Transverse colon (tissue), 4 donors: ENCODE measurements at regions not wholly inside any gene's neighbourhood (a gene's known extent, or its start where the extent isn't known, plus 50 kb on each side); places are given as distances from the start of the nearest gene placed in this dataset.

ENCODE experiments used
- DNase-seq: peaks from one replicate; pipeline ENCODE4 v3.0.0-alpha.2; 2019
- H3K27ac ChIP-seq, 4 donors: fragments of 200-600 bp; sonication (generic); 2 replicates each; pipeline ENCODE4 v1.5.1; 2016 to 2018; ENCODE audit warnings: inconsistent platforms in 4 of 4
- H3K27me3 ChIP-seq: fragments of 200-600 bp; sonication (generic); 2 replicates; pipeline ENCODE4 v1.5.1; 2017; ENCODE audit warnings: inconsistent platforms
- H3K36me3 ChIP-seq, 4 donors: fragments of 200-600 bp; sonication (generic); 2 replicates each; pipeline ENCODE4 v1.5.1; 2017 to 2019; ENCODE audit warnings: inconsistent platforms in 4 of 4
- H3K4me1 ChIP-seq, 4 donors: fragments of 200-600 bp; sonication (generic); 2 replicates each; pipeline ENCODE4 v1.5.1; 2017 to 2020; ENCODE audit warnings: inconsistent platforms in 4 of 4
- H3K4me3 ChIP-seq, 4 donors: fragments of 200-600 bp; sonication (generic); 1 replicate in 1 of 4; 2 replicates in 3 of 4; pipeline versions ENCODE4 v1.5.1 to v1.6.1; 2017 to 2019; ENCODE audit warnings: inconsistent platforms in 4 of 4
- H3K9me3 ChIP-seq, 2 donors: fragments of 200-600 bp; sonication (generic); 2 replicates each; pipeline ENCODE4 v1.5.1; 2017 to 2019; ENCODE audit warnings: inconsistent platforms in 2 of 2
- EP300 ChIP-seq: sonication (generic); formaldehyde crosslinking; IDR thresholded peaks from one replicate; pipeline ENCODE4 v1.6.1; 2017; ENCODE audit warnings: antibody characterized with exemption, low read depth
- POLR2A ChIP-seq: fragments of 450-650 bp; IDR thresholded peaks from one replicate; pipeline ENCODE4 v1.6.1; 2016; ENCODE audit warnings: antibody characterized with exemption, mild to moderate bottlenecking, moderate library complexity
- POLR2AphosphoS5 ChIP-seq, 3 donors: sonication (generic); formaldehyde crosslinking; IDR thresholded peaks; one replicate each; pipeline ENCODE4 v1.6.1; 2016; ENCODE audit warnings: antibody characterized with exemption in 3 of 3
- WGBS, 2 donors: methylation state at CpG; one replicate each; pipeline ENCODE4 v1.1.5; 2018; ENCODE audit warnings: low coverage in 1 of 2; 5-methylcytosine and 5-hydroxymethylcytosine counted together
- in situ Hi-C, 4 donors: fragments of 200-750 bp; cut with MboI; loops; one replicate each; pipeline versions ENCODE4 v1.15.0 to v1.15.1; 2017; ENCODE audit warnings: low sequenced_read_pairs in 3 of 4, low pct_ligation_motif_present in 1 of 4, low pct_unique_long_range_greater_than_20kb in 1 of 4
- intact Hi-C: fragments of 100-400 bp; cut with DNase I; formaldehyde crosslinking; loops from one replicate; pipeline ENCODE4 v1.15.1; 2023; ENCODE audit warnings: low total_unique reads
- TF ChIP-seq, protein P1 (sequence below), 5 experiments: fragments of 200-600 bp in 3 of 5; fragments of 450-650 bp in 2 of 5; sonication (generic) in 3 of 5; IDR thresholded peaks; 1 replicate in 2 of 5; 2 replicates in 3 of 5; pipeline ENCODE4 v1.5.1; 2016 to 2017; ENCODE audit warnings: antibody characterized with exemption in 5 of 5, inconsistent platforms in 3 of 5, mild to moderate bottlenecking in 2 of 5, moderate library complexity in 1 of 5

DNA sequence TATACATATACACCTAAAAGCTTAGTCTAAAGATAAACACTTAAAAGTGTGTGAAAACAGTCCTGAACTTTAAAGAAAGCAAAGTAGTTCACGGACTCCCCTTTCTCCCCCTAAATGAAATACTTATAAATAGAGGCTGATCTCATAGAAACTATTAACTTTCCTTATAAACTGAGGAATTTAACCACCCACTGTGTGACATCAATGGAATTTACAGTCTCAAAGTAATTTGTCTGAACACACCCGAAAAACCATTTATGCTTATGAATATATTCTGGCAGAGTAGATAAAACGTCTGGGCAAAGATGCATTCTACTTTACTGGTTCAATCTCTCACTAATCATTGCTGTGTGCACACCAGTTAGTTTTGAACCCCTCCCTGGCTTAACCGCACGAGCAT is 181.8 kb upstream of the DGKB start:
- in situ Hi-C loops (no loop called here), intact Hi-C loops (no loop called here)
- no peaks in the 10 kb centered on the region for H3K36me3 ChIP-seq
- H3K27me3 ChIP-seq = no peaks in the 10 kb centered on the region
- H3K9me3 ChIP-seq = no peaks in the 10 kb centered on the region
- no peak for DNase-seq
- H3K4me3 ChIP-seq = no peak overlapping the region
- TF ChIP-seq EP300 (no peak), POLR2A (no peak), POLR2AphosphoS5 (IDR thresholded peaks at IDR 0.05) (no peak)
- TF ChIP-seq, protein P1, sequence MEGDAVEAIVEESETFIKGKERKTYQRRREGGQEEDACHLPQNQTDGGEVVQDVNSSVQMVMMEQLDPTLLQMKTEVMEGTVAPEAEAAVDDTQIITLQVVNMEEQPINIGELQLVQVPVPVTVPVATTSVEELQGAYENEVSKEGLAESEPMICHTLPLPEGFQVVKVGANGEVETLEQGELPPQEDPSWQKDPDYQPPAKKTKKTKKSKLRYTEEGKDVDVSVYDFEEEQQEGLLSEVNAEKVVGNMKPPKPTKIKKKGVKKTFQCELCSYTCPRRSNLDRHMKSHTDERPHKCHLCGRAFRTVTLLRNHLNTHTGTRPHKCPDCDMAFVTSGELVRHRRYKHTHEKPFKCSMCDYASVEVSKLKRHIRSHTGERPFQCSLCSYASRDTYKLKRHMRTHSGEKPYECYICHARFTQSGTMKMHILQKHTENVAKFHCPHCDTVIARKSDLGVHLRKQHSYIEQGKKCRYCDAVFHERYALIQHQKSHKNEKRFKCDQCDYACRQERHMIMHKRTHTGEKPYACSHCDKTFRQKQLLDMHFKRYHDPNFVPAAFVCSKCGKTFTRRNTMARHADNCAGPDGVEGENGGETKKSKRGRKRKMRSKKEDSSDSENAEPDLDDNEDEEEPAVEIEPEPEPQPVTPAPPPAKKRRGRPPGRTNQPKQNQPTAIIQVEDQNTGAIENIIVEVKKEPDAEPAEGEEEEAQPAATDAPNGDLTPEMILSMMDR (IDR thresholded peaks at IDR 0.05) = no peak
- no peaks in the 10 kb centered on the region for H3K4me1 ChIP-seq
- 56 to 65% methylated on average over 5 of the region's 5 CpGs for WGBS, 2 donors
- H3K27ac ChIP-seq = no peak overlapping the region

DNA sequence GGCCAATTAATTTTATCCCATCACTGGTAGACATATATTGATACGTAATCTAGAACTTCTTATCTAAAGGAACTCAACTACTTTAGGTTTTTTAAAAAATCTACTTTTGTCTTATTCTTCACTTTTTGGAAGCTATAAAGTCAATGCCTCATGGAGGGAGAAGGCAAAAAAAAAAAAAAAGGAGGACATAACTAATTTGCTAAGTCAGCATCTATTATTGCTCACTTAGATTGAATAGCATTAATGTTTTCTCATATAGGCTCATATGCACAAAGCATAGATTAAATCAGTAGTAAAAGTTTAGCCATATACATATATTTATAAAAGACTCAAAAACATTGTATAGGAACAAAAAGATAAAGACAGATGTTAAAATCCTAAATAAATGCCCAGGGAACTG is 179.3 kb upstream of the DGKB start:
- intact Hi-C loops = no loop called here

DNA sequence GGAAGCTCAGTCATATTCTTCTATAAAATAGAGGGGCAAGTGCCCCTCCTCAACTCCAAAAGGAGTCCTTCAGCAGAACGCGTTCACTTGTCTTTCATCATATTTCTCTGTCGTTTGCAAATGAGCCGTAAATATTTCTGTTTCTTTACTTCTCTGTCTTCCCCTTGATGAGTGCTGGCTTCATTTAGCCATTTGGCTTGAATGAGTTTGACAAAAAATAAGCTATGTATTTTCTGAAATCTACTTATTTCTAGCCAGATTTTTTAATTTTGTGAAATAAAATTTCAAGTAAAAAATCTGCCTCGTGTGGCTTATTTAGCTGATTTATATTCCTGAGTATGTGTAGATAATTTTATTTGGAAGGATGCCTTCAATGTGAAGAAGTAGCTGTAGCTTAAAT is 170.8 kb upstream of the DGKB start:
- no peaks in the 10 kb centered on the region for H3K27me3 ChIP-seq
- H3K4me3 ChIP-seq = no peak overlapping the region
- H3K4me1 ChIP-seq = no peaks in the 10 kb centered on the region
- TF ChIP-seq, protein P1 (IDR thresholded peaks at IDR 0.05) = no peak
- TF ChIP-seq POLR2AphosphoS5 (IDR thresholded peaks at IDR 0.05) (no peak), EP300 (no peak), POLR2A (no peak)
- WGBS, 2 donors = 70 to 75% methylated on average over 5 of the region's 5 CpGs
- H3K36me3 ChIP-seq = no peaks in the 10 kb centered on the region
- DNase-seq = no peak
- intact Hi-C loops (no loop called here), in situ Hi-C loops (no loop called here)
- H3K27ac ChIP-seq = no peak overlapping the region
- H3K9me3 ChIP-seq = no peaks in the 10 kb centered on the region

More for the DNA sequence above, 179.3 kb upstream of the DGKB start:
- H3K4me3 ChIP-seq = no peak overlapping the region
- H3K4me1 ChIP-seq = no peaks in the 10 kb centered on the region
- H3K36me3 ChIP-seq = no peaks in the 10 kb centered on the region
- TF ChIP-seq EP300 = no peak
- no peak for TF ChIP-seq POLR2AphosphoS5 (IDR thresholded peaks at IDR 0.05)
- TF ChIP-seq, protein P1 (IDR thresholded peaks at IDR 0.05) = no peak
- no peak for TF ChIP-seq POLR2A
- no peak overlapping the region for H3K27ac ChIP-seq
- no peaks in the 10 kb centered on the region for H3K27me3 ChIP-seq
- WGBS, 2 donors = 90 to 94% methylated on average over 1 of the region's 1 CpG
- H3K9me3 ChIP-seq = no peaks in the 10 kb centered on the region
- in situ Hi-C loops = no loop called here
- no peak for DNase-seq

DNA sequence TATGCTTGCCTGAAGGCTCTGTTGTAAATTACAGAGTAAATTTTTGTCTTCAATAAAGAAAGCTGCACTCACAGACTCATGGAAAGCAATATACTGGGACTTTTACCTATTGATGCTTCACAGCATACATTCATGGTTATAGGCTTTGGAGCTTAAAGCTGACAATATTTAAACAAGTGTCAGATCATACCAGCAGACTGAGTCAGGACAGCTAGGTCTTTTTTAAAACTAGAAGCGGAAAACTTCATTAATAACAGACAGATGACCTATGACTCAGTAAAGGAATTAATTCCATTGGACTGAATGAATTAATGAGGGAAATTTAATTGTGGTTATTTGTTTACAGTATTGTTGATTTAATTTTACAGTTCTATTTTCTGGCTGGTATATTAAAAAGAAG is 165.8 kb upstream of the DGKB start:
- no peaks in the 10 kb centered on the region for H3K27me3 ChIP-seq
- no peak overlapping the region for H3K27ac ChIP-seq
- 71 to 88% methylated on average over 1 of the region's 1 CpG for WGBS, 2 donors
- no peak for DNase-seq
- H3K4me1 ChIP-seq = no peaks in the 10 kb centered on the region
- H3K36me3 ChIP-seq = no peaks in the 10 kb centered on the region
- H3K4me3 ChIP-seq = no peak overlapping the region
- H3K9me3 ChIP-seq = no peaks in the 10 kb centered on the region
- intact Hi-C loops = no loop called here
- in situ Hi-C loops = no loop called here
- TF ChIP-seq, protein P1 (IDR thresholded peaks at IDR 0.05) = no peak
- TF ChIP-seq EP300 (no peak), POLR2A (no peak), POLR2AphosphoS5 (IDR thresholded peaks at IDR 0.05) (no peak)
